ENCODE measurements at regions not wholly inside any gene's neighbourhood (a gene's known extent, or its start where the extent isn't known, plus 50 kb on each side); places are given as distances from the start of the nearest gene placed in this dataset.

DNA sequence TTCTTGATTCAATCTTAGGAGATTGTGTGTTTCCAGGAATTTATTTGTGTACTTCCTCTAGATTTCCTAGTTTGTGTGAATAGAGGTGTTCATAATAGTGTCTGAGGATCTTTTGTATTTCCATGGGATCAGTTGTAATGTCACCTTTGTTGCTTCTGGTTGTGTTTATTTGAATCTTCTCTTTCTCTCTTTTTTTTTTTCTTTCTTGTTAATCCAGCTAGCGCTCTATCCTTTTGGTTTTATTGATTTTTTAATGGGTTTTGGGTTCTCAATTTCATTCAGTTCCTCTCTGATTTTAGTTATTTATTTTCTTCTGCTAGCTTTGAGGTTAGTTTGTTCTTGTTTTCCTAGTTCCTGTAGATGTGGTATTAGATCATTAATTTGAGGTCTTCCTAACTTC lies 242.5 kb downstream of the SEC23A start:
- Mint-ChIP-seq H3K27me3 (ENCODE audit: low read depth, unreplicated experiment) (no peaks in the 10 kb centered on the region), H3K4me1 (ENCODE audit: low read depth, unreplicated experiment) (no peaks in the 10 kb centered on the region), H3K4me3 (ENCODE audit: unreplicated experiment) (no peak overlapping the region), H3K27ac (ENCODE audit: unreplicated experiment) (no peak overlapping the region), H3K36me3 (ENCODE audit: low read depth, unreplicated experiment) (no peaks in the 10 kb centered on the region), H3K9me3 (ENCODE audit: unreplicated experiment) (peaks cover 6% of the 10 kb centered on the region)
- TF ChIP-seq, protein P1, sequence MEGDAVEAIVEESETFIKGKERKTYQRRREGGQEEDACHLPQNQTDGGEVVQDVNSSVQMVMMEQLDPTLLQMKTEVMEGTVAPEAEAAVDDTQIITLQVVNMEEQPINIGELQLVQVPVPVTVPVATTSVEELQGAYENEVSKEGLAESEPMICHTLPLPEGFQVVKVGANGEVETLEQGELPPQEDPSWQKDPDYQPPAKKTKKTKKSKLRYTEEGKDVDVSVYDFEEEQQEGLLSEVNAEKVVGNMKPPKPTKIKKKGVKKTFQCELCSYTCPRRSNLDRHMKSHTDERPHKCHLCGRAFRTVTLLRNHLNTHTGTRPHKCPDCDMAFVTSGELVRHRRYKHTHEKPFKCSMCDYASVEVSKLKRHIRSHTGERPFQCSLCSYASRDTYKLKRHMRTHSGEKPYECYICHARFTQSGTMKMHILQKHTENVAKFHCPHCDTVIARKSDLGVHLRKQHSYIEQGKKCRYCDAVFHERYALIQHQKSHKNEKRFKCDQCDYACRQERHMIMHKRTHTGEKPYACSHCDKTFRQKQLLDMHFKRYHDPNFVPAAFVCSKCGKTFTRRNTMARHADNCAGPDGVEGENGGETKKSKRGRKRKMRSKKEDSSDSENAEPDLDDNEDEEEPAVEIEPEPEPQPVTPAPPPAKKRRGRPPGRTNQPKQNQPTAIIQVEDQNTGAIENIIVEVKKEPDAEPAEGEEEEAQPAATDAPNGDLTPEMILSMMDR (IDR thresholded peaks at IDR 0.05; ENCODE audit: insufficient read depth, low read depth, low read length): no peak
- TF ChIP-seq EZH2 (IDR thresholded peaks at IDR 0.05; ENCODE audit: insufficient read depth, low read length): no peak
- Histone ChIP-seq H3K36me3 (ENCODE audit: insufficient read depth, low read length) (no peaks in the 10 kb centered on the region), H3K27me3 (ENCODE audit: insufficient read depth, low read length) (no peaks in the 10 kb centered on the region), H4K20me1 (ENCODE audit: insufficient read depth, low read length) (no peaks in the 10 kb centered on the region), H3K9me3 (ENCODE audit: insufficient read depth, low read depth, low read length) (peaks cover 5% of the 10 kb centered on the region), H3K9ac (ENCODE audit: low read length) (no peak overlapping the region), H3K4me3 (ENCODE audit: insufficient read depth, low read depth, low read length) (no peak overlapping the region), H3K27ac (ENCODE audit: low read depth, low read length) (no peak overlapping the region), H3K4me1 (ENCODE audit: insufficient read depth, low read length) (no peaks in the 10 kb centered on the region), H3K79me2 (ENCODE audit: insufficient read depth, low read length) (no peaks in the 10 kb centered on the region), H2AFZ (ENCODE audit: low read depth, low read length) (no peak overlapping the region), H3K4me2 (ENCODE audit: low read length) (no peak overlapping the region)
- DNase-seq (ENCODE audit: low read depth) (no peak), FAIRE-seq (no peak)

DNA sequence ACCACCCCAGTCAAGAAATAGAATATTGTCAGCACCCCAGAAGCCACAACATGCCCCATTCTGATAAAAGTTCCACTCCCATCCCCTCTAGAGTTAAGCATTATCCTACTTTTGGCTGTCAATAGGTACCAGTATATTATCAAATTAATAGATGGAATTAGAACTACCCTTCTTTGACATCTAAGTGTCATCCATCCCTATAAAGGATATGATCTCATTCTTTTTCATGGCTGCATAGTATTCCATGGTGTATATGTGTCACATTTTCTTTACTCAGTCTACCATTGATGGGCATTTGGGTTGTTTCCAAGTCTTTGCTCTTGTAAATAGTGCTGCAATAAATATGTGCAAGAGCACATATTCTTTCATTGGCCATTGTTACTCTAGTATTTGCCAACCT lies 246.2 kb downstream of the SEC23A start:
- H3K9me3 ChIP-seq (ENCODE audit: insufficient read depth, low read depth, low read length): no peaks in the 10 kb centered on the region
- TF ChIP-seq, protein P1 (IDR thresholded peaks at IDR 0.05; ENCODE audit: insufficient read depth, low read depth, low read length): no peak
- no peak for TF ChIP-seq EZH2 (IDR thresholded peaks at IDR 0.05; ENCODE audit: insufficient read depth, low read length)
- FAIRE-seq (no peak), DNase-seq (ENCODE audit: low read depth) (no peak)
- Mint-ChIP-seq H3K4me1 (ENCODE audit: low read depth, unreplicated experiment) (no peaks in the 10 kb centered on the region), H3K4me3 (ENCODE audit: unreplicated experiment) (no peak overlapping the region), H3K36me3 (ENCODE audit: low read depth, unreplicated experiment) (no peaks in the 10 kb centered on the region), H3K9me3 (ENCODE audit: unreplicated experiment) (no peaks in the 10 kb centered on the region), H3K27ac (ENCODE audit: unreplicated experiment) (no peak overlapping the region), H3K27me3 (ENCODE audit: low read depth, unreplicated experiment) (peaks cover 4% of the 10 kb centered on the region)
- no peak overlapping the region for H2AFZ ChIP-seq (ENCODE audit: low read depth, low read length)
- H3K27ac ChIP-seq (ENCODE audit: low read depth, low read length): no peak overlapping the region
- no peak overlapping the region for H3K4me2 ChIP-seq (ENCODE audit: low read length)
- no peaks in the 10 kb centered on the region for H3K36me3 ChIP-seq (ENCODE audit: insufficient read depth, low read length)
- no peaks in the 10 kb centered on the region for H4K20me1 ChIP-seq (ENCODE audit: insufficient read depth, low read length)
- no peaks in the 10 kb centered on the region for H3K27me3 ChIP-seq (ENCODE audit: insufficient read depth, low read length)
- H3K4me3 ChIP-seq (ENCODE audit: insufficient read depth, low read depth, low read length): no peak overlapping the region
- H3K9ac ChIP-seq (ENCODE audit: low read length): no peak overlapping the region
- no peaks in the 10 kb centered on the region for H3K79me2 ChIP-seq (ENCODE audit: insufficient read depth, low read length)
- no peaks in the 10 kb centered on the region for H3K4me1 ChIP-seq (ENCODE audit: insufficient read depth, low read length)

DNA sequence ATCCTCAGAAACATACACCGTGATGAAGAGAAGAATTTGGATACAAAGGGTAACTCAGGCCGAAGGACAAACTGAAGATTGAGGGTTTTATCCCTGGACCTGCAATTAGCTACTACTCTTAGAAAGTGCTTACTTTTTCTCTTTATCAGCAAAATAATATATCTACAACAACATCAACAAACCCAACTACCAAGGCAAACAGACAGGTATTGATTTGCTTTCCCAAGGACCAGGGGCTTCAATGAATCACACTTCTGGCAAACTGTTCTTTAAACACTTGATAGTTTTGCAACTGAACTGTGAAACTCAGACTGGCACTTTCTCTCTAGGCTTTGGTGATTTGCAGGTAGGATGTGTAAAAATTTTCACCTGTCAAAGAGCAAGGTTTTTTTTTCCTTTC lies 247.5 kb downstream of the SEC23A start:
- no peaks in the 10 kb centered on the region for H3K4me1 ChIP-seq (ENCODE audit: insufficient read depth, low read length)
- H3K27me3 ChIP-seq (ENCODE audit: insufficient read depth, low read length): no peaks in the 10 kb centered on the region
- FAIRE-seq (no peak), DNase-seq (ENCODE audit: low read depth) (no peak)
- no peak overlapping the region for H3K4me3 ChIP-seq (ENCODE audit: insufficient read depth, low read depth, low read length)
- H3K79me2 ChIP-seq (ENCODE audit: insufficient read depth, low read length): no peaks in the 10 kb centered on the region
- no peaks in the 10 kb centered on the region for H4K20me1 ChIP-seq (ENCODE audit: insufficient read depth, low read length)
- no peak overlapping the region for H2AFZ ChIP-seq (ENCODE audit: low read depth, low read length)
- no peak overlapping the region for H3K27ac ChIP-seq (ENCODE audit: low read depth, low read length)
- Mint-ChIP-seq H3K27ac (ENCODE audit: unreplicated experiment) (no peak overlapping the region), H3K4me1 (ENCODE audit: low read depth, unreplicated experiment) (no peaks in the 10 kb centered on the region), H3K27me3 (ENCODE audit: low read depth, unreplicated experiment) (peaks cover 4% of the 10 kb centered on the region), H3K36me3 (ENCODE audit: low read depth, unreplicated experiment) (no peaks in the 10 kb centered on the region), H3K9me3 (ENCODE audit: unreplicated experiment) (no peaks in the 10 kb centered on the region), H3K4me3 (ENCODE audit: unreplicated experiment) (no peak overlapping the region)
- no peaks in the 10 kb centered on the region for H3K9me3 ChIP-seq (ENCODE audit: insufficient read depth, low read depth, low read length)
- no peaks in the 10 kb centered on the region for H3K36me3 ChIP-seq (ENCODE audit: insufficient read depth, low read length)
- no peak overlapping the region for H3K4me2 ChIP-seq (ENCODE audit: low read length)
- H3K9ac ChIP-seq (ENCODE audit: low read length): no peak overlapping the region
- TF ChIP-seq, protein P1 (IDR thresholded peaks at IDR 0.05; ENCODE audit: insufficient read depth, low read depth, low read length): no peak
- no peak for TF ChIP-seq EZH2 (IDR thresholded peaks at IDR 0.05; ENCODE audit: insufficient read depth, low read length)
